ENCODE measurements at regions not wholly inside any gene's neighbourhood (a gene's known extent, or its start where the extent isn't known, plus 50 kb on each side); places are given as distances from the start of the nearest gene placed in this dataset.

- Histone ChIP-seq H3K4ac (replicated peaks; ENCODE audit: insufficient read length, low read depth, low read length) (no peak overlapping the region), H3K36me3 (ENCODE audit: control insufficient read depth in 2 of 4, insufficient read depth in 4 of 4, low read length in 3 of 4) (no peaks in the 10 kb centered on the region), H3K23me2 (ENCODE audit: low read depth, low read length) (no peaks in the 10 kb centered on the region), H3K23ac (ENCODE audit: insufficient read length) (no peak overlapping the region), H2BK120ac (replicated peaks; ENCODE audit: low read depth, low read length) (no peak overlapping the region), H3K4me1 (replicated peaks in 1 of 4; ENCODE audit: control insufficient read depth in 3 of 4, insufficient read depth in 4 of 4, low read length in 3 of 4) (no peaks in the 10 kb centered on the region), H2AFZ (ENCODE audit: low read length) (no peak overlapping the region), H3K79me1 (ENCODE audit: low read depth, low read length) (no peaks in the 10 kb centered on the region), H3K79me2 (ENCODE audit: control insufficient read depth in 1 of 2, insufficient read depth in 2 of 2, low read length in 2 of 2) (no peaks in the 10 kb centered on the region), H3K18ac (ENCODE audit: extremely low read depth, low read length) (no peak overlapping the region), H2BK20ac (ENCODE audit: low read length) (no peak overlapping the region), H2AK5ac (ENCODE audit: low read depth, low read length) (no peak overlapping the region), H3K56ac (replicated peaks; ENCODE audit: insufficient read length, low read depth, low read length) (no peak overlapping the region), H3K9me3 (ENCODE audit: insufficient read depth in 2 of 2, low read depth in 1 of 2, low read length in 1 of 2) (no peaks in the 10 kb centered on the region), H3K14ac (ENCODE audit: insufficient read length) (no peak overlapping the region), H3K4me2 (ENCODE audit: insufficient read depth in 1 of 2, low read depth in 2 of 2, low read length in 2 of 2) (no peak overlapping the region), H3K27me3 (replicated peaks in 1 of 4; ENCODE audit: control insufficient read depth in 3 of 4, extremely low read depth in 1 of 4, insufficient read depth in 3 of 4, low read length in 3 of 4) (no peaks in the 10 kb centered on the region), H2BK5ac (ENCODE audit: low read depth, low read length) (peak overlapping the region; percentile 24; the same call in 1 of the 2 replicates), H4K91ac (replicated peaks; ENCODE audit: insufficient read length, low read length) (no peak overlapping the region), H4K20me1 (replicated peaks in 1 of 2; ENCODE audit: control insufficient read depth in 1 of 2, insufficient read depth in 2 of 2, low read length in 2 of 2) (no peaks in the 10 kb centered on the region), H4K8ac (ENCODE audit: extremely low read depth, insufficient read depth, low read length) (no peak overlapping the region), H2BK12ac (ENCODE audit: low read depth, low read length) (no peak overlapping the region), H3K4me3 (ENCODE audit: extremely low read depth in 1 of 4, insufficient read depth in 2 of 4, low read depth in 3 of 4, low read length in 4 of 4) (no peak overlapping the region), H3K27ac (ENCODE audit: low read depth, low read length) (no peak overlapping the region), H3K9ac (replicated peaks in 1 of 4; ENCODE audit: extremely low read depth in 1 of 4, low read depth in 3 of 4, low read length in 3 of 4) (no peak overlapping the region), H2BK15ac (ENCODE audit: low read length) (no peak overlapping the region), H4K5ac (ENCODE audit: insufficient read length, low read depth, low read length) (no peak overlapping the region)
- CTCF ChIA-PET (ENCODE audit: partially characterized antibody) = interaction anchor here (1.0 to 1.2 kb wide), 3 partner anchors 38 to 346 kb away, joined by 3 read pairs; no protein-coding TSS in a partner anchor
- TF ChIP-seq GABPA (IDR thresholded peaks at IDR 0.05; ENCODE audit: borderline replicate concordance, insufficient read depth, low read length) (no peak), ATF2 (IDR thresholded peaks at IDR 0.05; ENCODE audit: low read length) (no peak), SP4 (IDR thresholded peaks at IDR 0.05; ENCODE audit: low read length) (no peak), SUZ12 (IDR thresholded peaks at IDR 0.05; ENCODE audit: low read length) (no peak), ASH2L (IDR thresholded peaks at IDR 0.05; ENCODE audit: low read length) (no peak), POU5F1 (IDR thresholded peaks at IDR 0.05; ENCODE audit: low read depth, low read length) (no peak), SIRT6 (IDR thresholded peaks at IDR 0.05; ENCODE audit: low read length) (no peak), SIN3A (conservative IDR thresholded peaks at IDR 0.05 in 1 of 2, IDR thresholded peaks at IDR 0.05 in 1 of 2; ENCODE audit: low read depth in 1 of 2, low read length in 2 of 2) (no peak), CEBPB (IDR thresholded peaks at IDR 0.05; ENCODE audit: low read depth, low read length) (no peak), YY1 (IDR thresholded peaks at IDR 0.05; ENCODE audit: low read depth, low read length) (no peak)
- WGBS, 2 experiments (ENCODE audit: extremely low coverage in 1 of 2, insufficient coverage in 1 of 2, insufficient read length in 1 of 2, insufficient replicate concordance in 2 of 2, low coverage in 1 of 2, low lambda C conversion rate in 2 of 2, missing lambda C conversion rate in 1 of 2) = 84% methylated on average over 11 of the region's 11 CpGs; no CpG with 5 or more reads in 1 of the 2 experiments
- FAIRE-seq = no peak
- no peak for DNase-seq (ENCODE audit: low read depth in 1 of 2, low spot score in 2 of 2)
- POLR2A ChIA-PET (ENCODE audit: partially characterized antibody) = no interaction called here
Observed at GRCh38 chr9:89797255-89797654, 192.4 kb downstream of the GADD45G start.

All from H1 (cell line).